ENCODE measurements at regions not wholly inside any gene's neighbourhood (a gene's known extent, or its start where the extent isn't known, plus 50 kb on each side); places are given as distances from the start of the nearest gene placed in this dataset.

DNA sequence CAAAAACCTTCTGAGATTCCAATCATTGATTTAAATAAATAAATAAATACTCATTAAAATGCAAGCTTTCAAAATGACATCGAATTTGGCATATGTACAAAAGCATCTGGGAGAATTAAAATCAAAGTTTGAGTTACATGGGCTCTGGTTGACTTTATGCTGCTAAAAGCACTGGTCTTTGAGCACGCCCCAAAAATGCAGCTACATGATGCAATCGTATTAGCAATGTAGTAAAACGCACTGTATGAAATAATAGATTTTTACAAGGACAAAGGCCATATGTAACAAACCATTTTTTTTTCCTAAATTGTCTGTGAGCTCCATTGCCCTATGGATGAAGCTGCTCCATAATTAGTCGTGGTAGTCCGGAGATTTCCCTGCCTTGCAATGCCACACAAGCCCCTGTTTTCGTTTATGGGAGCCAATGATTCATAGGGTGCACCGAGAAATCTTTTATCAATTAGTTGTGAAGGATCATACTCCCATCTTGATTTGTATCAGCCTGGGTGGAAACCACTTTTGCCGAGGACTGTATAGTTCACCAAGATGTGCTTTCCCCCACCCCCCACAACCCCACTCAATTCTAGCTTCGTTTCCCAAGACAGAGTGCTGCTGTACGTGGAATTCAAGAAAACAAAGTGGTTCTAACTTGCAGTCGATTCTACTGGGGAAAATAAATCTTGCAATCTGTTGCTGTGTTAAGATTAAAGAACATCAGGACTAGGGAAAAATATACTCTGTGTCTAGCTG lies 268.4 kb downstream of the IRS1 start:
- TF ChIP-seq, protein P1, sequence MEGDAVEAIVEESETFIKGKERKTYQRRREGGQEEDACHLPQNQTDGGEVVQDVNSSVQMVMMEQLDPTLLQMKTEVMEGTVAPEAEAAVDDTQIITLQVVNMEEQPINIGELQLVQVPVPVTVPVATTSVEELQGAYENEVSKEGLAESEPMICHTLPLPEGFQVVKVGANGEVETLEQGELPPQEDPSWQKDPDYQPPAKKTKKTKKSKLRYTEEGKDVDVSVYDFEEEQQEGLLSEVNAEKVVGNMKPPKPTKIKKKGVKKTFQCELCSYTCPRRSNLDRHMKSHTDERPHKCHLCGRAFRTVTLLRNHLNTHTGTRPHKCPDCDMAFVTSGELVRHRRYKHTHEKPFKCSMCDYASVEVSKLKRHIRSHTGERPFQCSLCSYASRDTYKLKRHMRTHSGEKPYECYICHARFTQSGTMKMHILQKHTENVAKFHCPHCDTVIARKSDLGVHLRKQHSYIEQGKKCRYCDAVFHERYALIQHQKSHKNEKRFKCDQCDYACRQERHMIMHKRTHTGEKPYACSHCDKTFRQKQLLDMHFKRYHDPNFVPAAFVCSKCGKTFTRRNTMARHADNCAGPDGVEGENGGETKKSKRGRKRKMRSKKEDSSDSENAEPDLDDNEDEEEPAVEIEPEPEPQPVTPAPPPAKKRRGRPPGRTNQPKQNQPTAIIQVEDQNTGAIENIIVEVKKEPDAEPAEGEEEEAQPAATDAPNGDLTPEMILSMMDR (IDR thresholded peaks at IDR 0.05; ENCODE audit: unreplicated experiment) = no peak
- H3K36me3 Mint-ChIP-seq (ENCODE audit: low read depth, unreplicated experiment) = no peaks in the 10 kb centered on the region
- H3K27ac Mint-ChIP-seq (ENCODE audit: unreplicated experiment) = no peak overlapping the region
- DNase-seq (ENCODE audit: low spot score) = no peak
- H3K27me3 Mint-ChIP-seq (ENCODE audit: unreplicated experiment) = no peaks in the 10 kb centered on the region
- no peaks in the 10 kb centered on the region for H3K4me1 Mint-ChIP-seq (ENCODE audit: unreplicated experiment)
- H3K9me3 Mint-ChIP-seq (ENCODE audit: unreplicated experiment) = no peaks in the 10 kb centered on the region
- no peak overlapping the region for H3K4me3 Mint-ChIP-seq (ENCODE audit: unreplicated experiment)

DNA sequence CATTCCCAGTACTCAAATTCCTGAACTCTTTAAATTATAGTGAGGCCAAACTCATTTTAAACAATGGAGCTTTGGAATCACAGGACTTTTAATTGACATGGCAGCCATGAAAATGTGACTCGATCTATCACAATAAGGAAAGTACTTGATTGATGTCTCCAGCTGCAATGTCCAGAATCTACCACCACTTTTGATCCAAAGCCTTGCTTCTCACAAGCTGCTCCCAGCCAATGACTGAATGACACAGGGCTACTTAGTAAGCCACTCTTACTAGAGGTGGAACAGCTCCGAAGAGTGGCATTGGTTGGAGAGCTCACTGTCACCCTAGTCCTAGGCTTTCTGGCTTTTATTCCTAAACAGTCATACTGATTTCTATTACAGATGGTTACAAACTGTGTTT lies 270.1 kb downstream of the IRS1 start:
- Mint-ChIP-seq H3K4me1 (ENCODE audit: unreplicated experiment) (no peaks in the 10 kb centered on the region), H3K36me3 (ENCODE audit: low read depth, unreplicated experiment) (no peaks in the 10 kb centered on the region), H3K27me3 (ENCODE audit: unreplicated experiment) (no peaks in the 10 kb centered on the region), H3K27ac (ENCODE audit: unreplicated experiment) (no peak overlapping the region), H3K9me3 (ENCODE audit: unreplicated experiment) (no peaks in the 10 kb centered on the region), H3K4me3 (ENCODE audit: unreplicated experiment) (no peak overlapping the region)
- TF ChIP-seq, protein P1 (IDR thresholded peaks at IDR 0.05; ENCODE audit: unreplicated experiment) = no peak
- no peak for DNase-seq (ENCODE audit: low spot score)

DNA sequence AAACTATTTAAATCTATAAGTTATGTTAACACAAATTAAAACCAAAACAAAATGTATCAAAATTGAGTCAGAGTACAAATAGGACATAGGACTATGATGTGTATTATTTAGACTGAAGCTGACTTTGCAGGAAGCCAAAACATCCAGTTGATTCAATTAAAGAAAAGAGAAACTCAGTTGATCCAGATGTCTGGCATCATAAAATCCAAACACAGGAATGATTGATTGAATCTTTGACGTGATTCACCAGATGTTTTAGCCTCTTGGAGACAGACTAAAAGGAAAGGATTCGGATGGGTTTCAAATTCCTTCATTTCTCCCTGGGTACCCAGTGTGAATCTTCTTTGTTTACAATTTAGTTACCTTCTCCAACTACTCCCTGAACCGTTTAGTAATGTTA lies 272.9 kb downstream of the IRS1 start:
- no peak for DNase-seq (ENCODE audit: low spot score)
- Mint-ChIP-seq H3K27ac (ENCODE audit: unreplicated experiment) (no peak overlapping the region), H3K4me3 (ENCODE audit: unreplicated experiment) (no peak overlapping the region)

DNA sequence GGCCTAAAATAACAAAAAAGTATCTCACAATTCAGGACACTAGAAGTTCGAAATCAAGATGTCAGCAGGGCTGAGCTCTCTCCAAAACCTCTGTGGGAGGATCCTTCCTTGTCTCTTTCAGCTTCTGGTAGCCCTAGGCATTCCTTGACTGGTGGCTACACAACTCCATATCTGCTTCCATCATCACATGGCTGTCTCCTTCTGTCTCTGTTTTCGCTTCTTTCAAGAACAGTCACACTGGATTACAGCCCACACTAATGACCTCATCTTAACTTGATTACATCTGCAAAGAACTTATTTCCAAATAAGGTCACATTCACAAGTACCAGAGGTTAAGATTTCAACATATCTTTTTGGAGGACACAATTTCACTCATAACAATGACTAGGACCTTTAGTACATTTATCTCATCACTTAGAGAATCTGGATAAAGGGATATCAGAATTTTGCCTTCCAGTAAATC lies 275.2 kb downstream of the IRS1 start:
- no peaks in the 10 kb centered on the region for H3K4me1 Mint-ChIP-seq (ENCODE audit: unreplicated experiment)
- no peaks in the 10 kb centered on the region for H3K27me3 Mint-ChIP-seq (ENCODE audit: unreplicated experiment)
- H3K27ac Mint-ChIP-seq (ENCODE audit: unreplicated experiment) = no peak overlapping the region
- peaks cover 6% of the 10 kb centered on the region for H3K9me3 Mint-ChIP-seq (ENCODE audit: unreplicated experiment)
- no peaks in the 10 kb centered on the region for H3K36me3 Mint-ChIP-seq (ENCODE audit: low read depth, unreplicated experiment)
- no peak for DNase-seq (ENCODE audit: low spot score)
- no peak overlapping the region for H3K4me3 Mint-ChIP-seq (ENCODE audit: unreplicated experiment)
- TF ChIP-seq, protein P1 (IDR thresholded peaks at IDR 0.05; ENCODE audit: unreplicated experiment) = no peak

More for the DNA sequence above, 272.9 kb downstream of the IRS1 start:
- no peaks in the 10 kb centered on the region for H3K36me3 Mint-ChIP-seq (ENCODE audit: low read depth, unreplicated experiment)
- no peaks in the 10 kb centered on the region for H3K9me3 Mint-ChIP-seq (ENCODE audit: unreplicated experiment)
- no peaks in the 10 kb centered on the region for H3K27me3 Mint-ChIP-seq (ENCODE audit: unreplicated experiment)
- no peaks in the 10 kb centered on the region for H3K4me1 Mint-ChIP-seq (ENCODE audit: unreplicated experiment)
- TF ChIP-seq, protein P1 (IDR thresholded peaks at IDR 0.05; ENCODE audit: unreplicated experiment) = no peak

DNA sequence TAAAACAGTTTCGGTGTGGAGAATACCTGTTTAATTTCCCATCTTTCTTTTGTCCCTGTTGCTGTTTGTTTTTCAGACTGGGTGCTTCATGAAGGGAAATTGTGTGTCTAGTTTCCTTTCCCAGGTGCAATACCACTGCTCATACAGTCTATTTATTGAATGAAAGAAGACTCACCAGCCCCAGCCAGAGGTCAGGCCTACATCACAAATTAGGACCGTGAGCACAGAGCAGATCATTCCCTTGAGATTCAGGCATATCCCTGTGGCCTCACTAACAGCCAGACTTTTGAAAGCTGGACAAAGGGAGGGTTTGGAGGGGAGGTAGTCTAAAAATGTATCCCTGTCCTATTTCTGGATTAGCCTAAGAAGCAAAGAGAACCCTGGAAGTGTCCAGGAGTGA lies 278.9 kb downstream of the IRS1 start:
- no peak overlapping the region for H3K27ac Mint-ChIP-seq (ENCODE audit: unreplicated experiment)
- no peak overlapping the region for H3K4me3 Mint-ChIP-seq (ENCODE audit: unreplicated experiment)
- TF ChIP-seq, protein P1 (IDR thresholded peaks at IDR 0.05; ENCODE audit: unreplicated experiment) = no peak
- no peaks in the 10 kb centered on the region for H3K27me3 Mint-ChIP-seq (ENCODE audit: unreplicated experiment)
- DNase-seq (ENCODE audit: low spot score) = no peak
- H3K9me3 Mint-ChIP-seq (ENCODE audit: unreplicated experiment) = peaks cover 6% of the 10 kb centered on the region
- H3K4me1 Mint-ChIP-seq (ENCODE audit: unreplicated experiment) = no peaks in the 10 kb centered on the region
- H3K36me3 Mint-ChIP-seq (ENCODE audit: low read depth, unreplicated experiment) = no peaks in the 10 kb centered on the region

Data from endothelial cell (in vitro differentiated cells).